MM.1S (cell line): ENCODE measurements at regions not wholly inside any gene's neighbourhood (a gene's known extent, or its start where the extent isn't known, plus 50 kb on each side); places are given as distances from the start of the nearest gene placed in this dataset.
"Not testable (repeated sequence)": the region's sequence is repeated elsewhere in the genome, so short reads cannot be mapped to it uniquely, and the experiment has no call there.

ENCODE experiments used
- DNase-seq: peaks from one replicate; pipeline ENCODE4 v3.0.0-alpha.2; 2015
- H2AFZ ChIP-seq: fragments of 300-600 bp; sonication (generic); 2 replicates; pipeline ENCODE4 v1.6.0; 2016; ENCODE audit warnings: antibody characterized with exemption, low read length
- H3F3A ChIP-seq: fragments of 300-600 bp; sonication (generic); 2 replicates; pipeline ENCODE4 v1.6.1; 2016; ENCODE audit warnings: mild to moderate bottlenecking, antibody characterized with exemption, low read length, moderate library complexity, mixed read lengths; ENCODE audit not compliant: insufficient read depth
- H3K27ac ChIP-seq: fragments of 300-600 bp; sonication (generic); 2 replicates; pipeline ENCODE4 v1.5.1; 2016; ENCODE audit warnings: mild to moderate bottlenecking, low read length
- H3K27me3 ChIP-seq: fragments of 300-600 bp; sonication (generic); replicated peaks from 2 replicates; pipeline ENCODE4 v1.6.0; 2016; ENCODE audit warnings: low read length; ENCODE audit not compliant: insufficient read depth
- H3K36me3 ChIP-seq: fragments of 300-600 bp; sonication (generic); replicated peaks from 2 replicates; pipeline ENCODE4 v1.6.1; 2016; ENCODE audit warnings: mild to moderate bottlenecking, low read length, mixed read lengths; ENCODE audit not compliant: insufficient read depth
- H3K4me1 ChIP-seq: fragments of 300-600 bp; sonication (generic); 2 replicates; pipeline ENCODE4 v1.6.1; 2016; ENCODE audit warnings: low read length, mixed read lengths
- H3K4me2 ChIP-seq: fragments of 300-600 bp; sonication (generic); 2 replicates; pipeline ENCODE4 v1.6.0; 2016; ENCODE audit warnings: low read depth, low read length
- H3K4me3 ChIP-seq: fragments of 300-600 bp; sonication (generic); 2 replicates; pipeline ENCODE4 v1.5.1; 2016; ENCODE audit warnings: low read length, mixed read lengths
- H3K79me2 ChIP-seq: fragments of 300-600 bp; sonication (generic); 2 replicates; pipeline ENCODE4 v1.6.1; 2016; ENCODE audit warnings: mixed run types, low read length, mixed read lengths
- H3K9ac ChIP-seq: fragments of 300-600 bp; sonication (generic); 2 replicates; pipeline ENCODE4 v1.6.1; 2016; ENCODE audit warnings: low read length, mixed read lengths
- H3K9me2 ChIP-seq: fragments of 300-600 bp; sonication (generic); replicated peaks from 2 replicates; pipeline ENCODE4 v1.6.1; 2016; ENCODE audit warnings: mild to moderate bottlenecking, low read length, mixed read lengths; ENCODE audit not compliant: insufficient read depth
- H3K9me3 ChIP-seq: fragments of 300-600 bp; sonication (generic); replicated peaks from 2 replicates; pipeline ENCODE4 v1.6.1; 2016; ENCODE audit warnings: mild to moderate bottlenecking, low read length, mixed read lengths; ENCODE audit not compliant: insufficient read depth
- H4K20me1 ChIP-seq: fragments of 300-600 bp; sonication (generic); 2 replicates; pipeline ENCODE4 v1.6.1; 2016; ENCODE audit warnings: mild to moderate bottlenecking, low read length, moderate library complexity, mixed read lengths; ENCODE audit not compliant: insufficient read depth
- CTCF ChIP-seq: fragments of 300-600 bp; sonication (generic); IDR thresholded peaks from 2 replicates; pipeline ENCODE4 v1.5.1; 2016; ENCODE audit warnings: antibody characterized with exemption, low read length, mixed read lengths
- EZH2 ChIP-seq: fragments of 300-600 bp; sonication (generic); optimal IDR thresholded peaks from 2 replicates; pipeline ENCODE3; 2017; ENCODE audit warnings: low read depth, mild to moderate bottlenecking, antibody characterized with exemption, low read length, mixed read lengths
- EZH2phosphoT487 ChIP-seq: fragments of 300-600 bp; sonication (generic); IDR thresholded peaks from 2 replicates; pipeline ENCODE4 v1.6.1; 2018; ENCODE audit warnings: antibody characterized with exemption, low read length

GRCh38 chr20:48373555-48373934 is 454.3 kb downstream of the PREX1 start:
- H3K27me3 ChIP-seq, result no peaks in the 10 kb centered on the region
- no peaks in the 10 kb centered on the region for H3K79me2 ChIP-seq
- no peaks in the 10 kb centered on the region for H3K9me2 ChIP-seq
- H3F3A ChIP-seq, result no peaks in the 10 kb centered on the region
- no peak for DNase-seq
- no peak overlapping the region for H3K4me2 ChIP-seq
- no peaks in the 10 kb centered on the region for H3K36me3 ChIP-seq
- no peaks in the 10 kb centered on the region for H4K20me1 ChIP-seq
- H3K9ac ChIP-seq, result no peak overlapping the region
- no peak overlapping the region for H3K4me3 ChIP-seq
- no peaks in the 10 kb centered on the region for H3K9me3 ChIP-seq
- no peaks in the 10 kb centered on the region for H3K4me1 ChIP-seq
- H3K27ac ChIP-seq, result no peak overlapping the region
- H2AFZ ChIP-seq, result no peak overlapping the region
- TF ChIP-seq EZH2phosphoT487 (no peak), CTCF (no peak), EZH2 (no peak)

GRCh38 chr20:48372851-48373554 is 454.8 kb downstream of the PREX1 start:
- not testable (repeated sequence) for H3F3A ChIP-seq, H3K79me2 ChIP-seq, H3K27ac ChIP-seq, H3K27me3 ChIP-seq, H3K9ac ChIP-seq, H3K4me1 ChIP-seq, DNase-seq, H3K9me2 ChIP-seq, H3K36me3 ChIP-seq, H4K20me1 ChIP-seq, H3K9me3 ChIP-seq, H3K4me2 ChIP-seq, H2AFZ ChIP-seq, H3K4me3 ChIP-seq

GRCh38 chr20:48371211-48371610 is 456.6 kb downstream of the PREX1 start:
- H3K9me3 ChIP-seq, result no peaks in the 10 kb centered on the region
- H3K79me2 ChIP-seq, result no peaks in the 10 kb centered on the region
- no peak overlapping the region for H2AFZ ChIP-seq
- no peak for TF ChIP-seq EZH2
- TF ChIP-seq EZH2phosphoT487, result no peak
- no peak for TF ChIP-seq CTCF
- no peak overlapping the region for H3K4me2 ChIP-seq
- no peaks in the 10 kb centered on the region for H3F3A ChIP-seq
- H3K36me3 ChIP-seq, result no peaks in the 10 kb centered on the region
- H3K4me1 ChIP-seq, result no peaks in the 10 kb centered on the region
- no peaks in the 10 kb centered on the region for H3K27me3 ChIP-seq
- H4K20me1 ChIP-seq, result no peaks in the 10 kb centered on the region
- H3K4me3 ChIP-seq, result no peak overlapping the region
- H3K27ac ChIP-seq, result no peak overlapping the region
- no peaks in the 10 kb centered on the region for H3K9me2 ChIP-seq
- no peak for DNase-seq
- no peak overlapping the region for H3K9ac ChIP-seq

- H4K20me1 ChIP-seq, H2AFZ ChIP-seq, H3K27ac ChIP-seq, DNase-seq, H3F3A ChIP-seq, H3K79me2 ChIP-seq, H3K27me3 ChIP-seq, H3K36me3 ChIP-seq, H3K4me2 ChIP-seq, H3K9me3 ChIP-seq, H3K9ac ChIP-seq, H3K9me2 ChIP-seq, H3K4me3 ChIP-seq, H3K4me1 ChIP-seq: not testable (repeated sequence)
Measured at GRCh38 chr20:48368580-48369021, 459.2 kb downstream of the PREX1 start.

- H2AFZ ChIP-seq, H4K20me1 ChIP-seq, H3K9ac ChIP-seq, H3K4me3 ChIP-seq, DNase-seq, H3F3A ChIP-seq, H3K9me2 ChIP-seq, H3K36me3 ChIP-seq, H3K79me2 ChIP-seq, H3K4me1 ChIP-seq, H3K4me2 ChIP-seq, H3K27ac ChIP-seq, H3K9me3 ChIP-seq, H3K27me3 ChIP-seq: not testable (repeated sequence)
Measured at GRCh38 chr20:48367541-48368358, 460.0 kb downstream of the PREX1 start.
